Liver (tissue), 3 donors: ENCODE measurements at regions not wholly inside any gene's neighbourhood (a gene's known extent, or its start where the extent isn't known, plus 50 kb on each side); places are given as distances from the start of the nearest gene placed in this dataset.

Source experiments
- ATF3 ChIP-seq: IDR thresholded peaks from 2 replicates; pipeline ENCODE4 v1.6.1; 2016; ENCODE audit warnings: antibody characterized with exemption
- CTCF ChIP-seq: fragments of 150-350 bp; IDR thresholded peaks from 2 replicates; pipeline ENCODE4 v1.5.1; 2017; ENCODE audit warnings: improper control_type of control experiment, low read depth, low read length; ENCODE audit not compliant: missing input control
- GABPA ChIP-seq, 2 donors: IDR thresholded peaks in 1 of 2; conservative IDR thresholded peaks in 1 of 2; 2 replicates each; pipeline ENCODE4 v1.6.1; 2016; ENCODE audit warnings: antibody characterized with exemption in 2 of 2, mild to moderate bottlenecking in 1 of 2, moderate library complexity in 1 of 2
- MAX ChIP-seq: IDR thresholded peaks from 2 replicates; pipeline ENCODE4 v1.6.1; 2016; ENCODE audit warnings: antibody characterized with exemption
- RAD21 ChIP-seq, 2 donors: IDR thresholded peaks; 2 replicates each; pipeline ENCODE4 v1.6.1; 2016; ENCODE audit warnings: antibody characterized with exemption in 2 of 2, mild to moderate bottlenecking in 2 of 2
- TAF1 ChIP-seq: conservative IDR thresholded peaks from 2 replicates; pipeline ENCODE4 v1.6.1; 2016; ENCODE audit warnings: antibody characterized with exemption, mild to moderate bottlenecking
- donor health status: healthy.
- donor health status: healthy.

GRCh38 chr6:87803791-87804190 is 101.8 kb upstream of the AKIRIN2 start:
- TF ChIP-seq RAD21 (IDR thresholded peaks at IDR 0.05): no peak
- TF ChIP-seq CTCF: no peak
- no peak for TF ChIP-seq MAX
- no peak for TF ChIP-seq GABPA (IDR thresholded peaks at IDR 0.05 in 1 of 2, conservative IDR thresholded peaks at IDR 0.05 in 1 of 2)
- no peak for TF ChIP-seq TAF1
- no peak for TF ChIP-seq ATF3
